Activated T-helper 17 cell treated with anti-CD3 and anti-CD28 coated beads, Interleukin-2, amount 50 U/mL, for 72 hours (primary cell): ENCODE measurements at regions not wholly inside any gene's neighbourhood (a gene's known extent, or its start where the extent isn't known, plus 50 kb on each side); places are given as distances from the start of the nearest gene placed in this dataset.

ENCODE experiments used
- ATAC-seq: fragments of 150-1000 bp; cut with Tn5 transposase; replicated peaks from 2 replicates; pipeline ENCODE4 v1.10.0; 2021; ENCODE audit warnings: mild to moderate bottlenecking, moderate library complexity
- H3K27ac Mint-ChIP-seq: one replicate; pipeline ENCODE4 v1.8.0; 2022; ENCODE audit warnings: mixed read lengths
- H3K27me3 Mint-ChIP-seq: one replicate; pipeline ENCODE4 v1.8.0; 2022; ENCODE audit warnings: mixed read lengths
- H3K36me3 Mint-ChIP-seq: one replicate; pipeline ENCODE4 v1.8.0; 2022; ENCODE audit warnings: low read depth, mild to moderate bottlenecking, mixed read lengths
- H3K4me1 Mint-ChIP-seq: one replicate; pipeline ENCODE4 v1.8.0; 2022; ENCODE audit warnings: mixed read lengths
- H3K4me3 Mint-ChIP-seq: one replicate; pipeline ENCODE4 v1.8.0; 2022; ENCODE audit warnings: mild to moderate bottlenecking, mixed read lengths
- H3K9me3 Mint-ChIP-seq: one replicate; pipeline ENCODE4 v1.8.0; 2022; ENCODE audit warnings: mixed read lengths

DNA sequence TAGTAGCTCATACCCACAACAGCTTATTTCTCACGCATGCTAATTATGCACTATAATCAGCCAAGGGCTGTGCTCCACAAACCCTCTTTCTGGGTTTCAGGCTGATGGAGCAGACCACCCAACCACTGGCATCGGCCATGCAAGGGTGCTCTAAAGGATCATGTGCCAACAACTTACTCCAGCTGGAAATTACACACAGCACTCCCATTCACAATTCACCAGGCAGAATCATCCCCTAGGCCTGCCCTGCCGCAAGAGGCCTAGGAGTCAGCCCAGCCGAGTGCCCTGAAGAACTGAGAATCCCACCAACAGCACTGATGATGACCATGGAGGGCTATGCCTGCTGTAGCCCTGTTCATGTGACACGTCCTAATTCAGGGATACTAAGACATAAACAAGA, 216.2 kb upstream of the CHRNA7 start:
- Mint-ChIP-seq H3K27me3 (peaks cover 4% of the 10 kb centered on the region), H3K36me3 (no peaks in the 10 kb centered on the region), H3K4me1 (no peaks in the 10 kb centered on the region), H3K27ac (no peak overlapping the region), H3K4me3 (no peak overlapping the region), H3K9me3 (no peaks in the 10 kb centered on the region)
- ATAC-seq: no peak

DNA sequence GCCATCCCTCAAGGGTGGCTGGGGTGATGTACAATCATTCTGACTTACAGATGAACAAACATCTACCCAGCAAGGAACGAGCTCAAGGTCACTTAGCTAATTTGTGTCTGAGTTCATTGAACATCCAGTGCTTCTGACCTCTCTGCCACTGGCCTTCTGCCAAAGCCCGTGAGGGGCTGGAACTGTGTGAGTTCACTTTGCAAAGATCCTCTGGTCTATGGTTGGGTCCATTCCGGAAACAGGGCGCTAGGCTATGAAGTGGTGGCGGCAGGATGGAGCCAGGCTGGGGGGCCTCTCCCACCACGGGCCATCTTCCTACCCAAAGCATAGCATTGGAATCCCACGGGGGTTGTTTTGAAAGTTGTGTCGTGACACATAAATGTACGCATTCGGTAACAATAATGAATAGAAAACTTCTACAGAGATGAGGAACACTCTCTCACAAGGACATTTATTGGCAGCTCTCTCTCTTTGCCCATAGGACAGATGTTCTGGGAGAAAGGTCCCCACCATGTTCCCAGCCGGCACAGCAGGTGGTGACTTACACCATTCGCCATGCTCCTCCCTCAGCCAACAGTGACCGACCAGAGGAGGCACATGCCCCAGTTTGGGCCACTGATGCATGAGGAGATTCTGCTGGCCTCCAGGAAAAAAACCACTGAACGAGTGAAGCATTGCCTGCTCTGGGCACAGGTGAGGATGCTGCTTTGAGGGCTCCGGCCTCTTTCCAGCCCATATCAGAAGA, 214.7 kb upstream of the CHRNA7 start:
- no peak for ATAC-seq
- Mint-ChIP-seq H3K4me3 (no peak overlapping the region), H3K27ac (no peak overlapping the region), H3K36me3 (no peaks in the 10 kb centered on the region), H3K27me3 (peaks cover 4% of the 10 kb centered on the region), H3K9me3 (no peaks in the 10 kb centered on the region), H3K4me1 (no peaks in the 10 kb centered on the region)

DNA sequence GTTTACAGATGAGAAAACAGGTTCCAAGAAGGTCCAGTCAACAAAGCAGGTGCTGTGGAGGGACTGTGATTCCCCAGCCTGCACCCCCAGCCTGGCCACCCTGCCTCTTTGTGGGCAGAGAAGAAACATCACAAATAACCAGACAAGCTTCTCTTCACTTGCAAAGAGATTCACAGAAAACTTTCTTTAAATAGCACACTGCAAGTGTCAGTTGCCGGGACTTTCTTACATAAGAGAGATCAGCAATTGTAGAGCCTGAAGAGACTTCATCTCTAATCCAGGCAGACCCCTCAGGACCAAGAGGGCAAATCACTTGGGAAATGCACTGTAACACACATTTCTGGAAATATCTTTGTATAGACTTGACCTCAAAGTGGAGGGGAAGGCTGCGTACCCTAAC, 207.9 kb upstream of the CHRNA7 start:
- H3K27ac Mint-ChIP-seq: no peak overlapping the region
- no peak for ATAC-seq
- no peaks in the 10 kb centered on the region for H3K36me3 Mint-ChIP-seq
- H3K4me1 Mint-ChIP-seq: no peaks in the 10 kb centered on the region
- peaks cover 15% of the 10 kb centered on the region for H3K27me3 Mint-ChIP-seq
- H3K4me3 Mint-ChIP-seq: no peak overlapping the region
- no peaks in the 10 kb centered on the region for H3K9me3 Mint-ChIP-seq

DNA sequence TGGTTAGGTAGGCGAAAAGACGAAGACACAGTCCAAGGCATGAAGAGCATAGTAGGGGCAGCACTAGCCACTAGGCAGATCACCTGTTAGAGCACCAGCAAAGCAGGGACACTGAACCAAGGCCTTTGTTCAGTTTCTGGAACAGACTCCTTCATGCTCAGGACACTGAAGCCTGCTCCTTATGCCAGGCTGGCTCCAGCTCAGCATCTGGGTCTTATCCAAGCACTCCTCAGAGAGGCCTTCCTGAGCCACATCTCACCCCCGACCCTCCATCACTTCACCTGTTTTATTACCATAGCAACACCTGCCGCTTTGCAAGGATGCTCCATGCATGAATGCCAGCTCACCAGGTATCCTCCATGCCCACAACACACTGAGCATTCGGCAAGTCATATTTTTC, 206.3 kb upstream of the CHRNA7 start:
- no peak for ATAC-seq
- Mint-ChIP-seq H3K27ac (no peak overlapping the region), H3K4me1 (no peaks in the 10 kb centered on the region), H3K4me3 (no peak overlapping the region), H3K27me3 (peaks cover 18% of the 10 kb centered on the region), H3K36me3 (no peaks in the 10 kb centered on the region), H3K9me3 (no peaks in the 10 kb centered on the region)

DNA sequence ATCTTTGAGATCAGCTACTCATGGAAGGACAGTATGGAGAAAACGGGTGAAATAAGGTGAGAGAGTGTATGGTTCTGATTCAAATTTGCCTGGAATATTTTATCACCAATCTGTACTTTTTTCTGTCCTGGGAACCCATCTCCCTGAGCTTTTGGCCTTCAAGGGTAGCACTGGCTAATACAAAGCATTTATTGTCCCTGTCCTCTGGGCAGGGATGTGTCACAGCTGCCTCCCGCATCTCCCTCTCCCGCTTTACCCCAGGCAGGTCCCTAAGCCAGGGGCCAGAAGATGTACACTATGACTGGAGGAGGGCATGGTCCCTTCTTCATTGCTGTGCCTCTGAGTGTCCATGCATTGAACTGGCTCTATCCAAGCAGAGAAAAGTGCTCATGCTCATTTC, 201.7 kb upstream of the CHRNA7 start:
- Mint-ChIP-seq H3K4me3 (no peak overlapping the region), H3K36me3 (no peaks in the 10 kb centered on the region), H3K4me1 (no peaks in the 10 kb centered on the region), H3K27ac (no peak overlapping the region), H3K27me3 (peaks cover 28% of the 10 kb centered on the region), H3K9me3 (no peaks in the 10 kb centered on the region)
- no peak for ATAC-seq

DNA sequence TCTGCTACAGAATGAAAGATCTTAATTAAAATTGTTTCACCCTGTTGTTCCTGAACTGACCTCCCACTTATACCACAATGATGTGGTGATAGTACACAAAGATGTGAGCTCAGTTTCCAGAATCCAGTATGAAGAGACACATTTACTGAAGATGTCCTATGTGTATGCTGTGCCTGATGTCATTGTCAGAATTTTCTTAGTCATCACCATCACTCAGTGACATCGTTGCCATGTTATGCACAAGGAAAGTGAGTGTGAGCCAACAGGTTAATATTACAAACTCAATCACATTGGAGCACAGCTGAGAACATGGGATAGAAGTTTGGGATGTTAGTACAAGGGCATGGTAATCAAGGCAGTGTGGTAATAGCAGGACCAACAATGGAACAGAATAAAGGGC, 199.7 kb upstream of the CHRNA7 start:
- H3K9me3 Mint-ChIP-seq: no peaks in the 10 kb centered on the region
- peaks cover 28% of the 10 kb centered on the region for H3K27me3 Mint-ChIP-seq
- H3K36me3 Mint-ChIP-seq: no peaks in the 10 kb centered on the region
- H3K4me3 Mint-ChIP-seq: no peak overlapping the region
- no peak for ATAC-seq
- no peak overlapping the region for H3K27ac Mint-ChIP-seq
- no peaks in the 10 kb centered on the region for H3K4me1 Mint-ChIP-seq

DNA sequence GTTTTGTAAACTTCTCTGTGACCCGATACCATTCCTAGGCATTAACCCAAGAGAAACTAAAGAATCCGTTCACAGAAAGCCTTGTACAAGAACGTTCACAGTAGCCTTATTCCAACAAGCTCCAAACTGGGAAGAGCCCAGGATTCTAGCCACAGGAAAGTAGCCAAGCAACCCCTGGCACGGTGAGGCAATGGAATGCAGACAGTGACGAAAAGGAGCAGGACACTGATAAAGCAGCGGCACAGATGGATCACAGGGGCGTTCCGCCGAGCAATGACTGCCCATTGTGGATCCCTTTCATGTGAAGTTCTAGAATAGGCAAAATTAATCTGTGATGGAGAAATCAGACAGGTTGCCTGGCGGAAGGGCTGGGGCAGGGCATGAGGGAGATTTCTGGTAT, 198.7 kb upstream of the CHRNA7 start:
- H3K36me3 Mint-ChIP-seq: no peaks in the 10 kb centered on the region
- H3K4me3 Mint-ChIP-seq: no peak overlapping the region
- no peak overlapping the region for H3K27ac Mint-ChIP-seq
- no peak for ATAC-seq
- H3K27me3 Mint-ChIP-seq: peaks cover 30% of the 10 kb centered on the region
- H3K4me1 Mint-ChIP-seq: no peaks in the 10 kb centered on the region
- no peaks in the 10 kb centered on the region for H3K9me3 Mint-ChIP-seq

DNA sequence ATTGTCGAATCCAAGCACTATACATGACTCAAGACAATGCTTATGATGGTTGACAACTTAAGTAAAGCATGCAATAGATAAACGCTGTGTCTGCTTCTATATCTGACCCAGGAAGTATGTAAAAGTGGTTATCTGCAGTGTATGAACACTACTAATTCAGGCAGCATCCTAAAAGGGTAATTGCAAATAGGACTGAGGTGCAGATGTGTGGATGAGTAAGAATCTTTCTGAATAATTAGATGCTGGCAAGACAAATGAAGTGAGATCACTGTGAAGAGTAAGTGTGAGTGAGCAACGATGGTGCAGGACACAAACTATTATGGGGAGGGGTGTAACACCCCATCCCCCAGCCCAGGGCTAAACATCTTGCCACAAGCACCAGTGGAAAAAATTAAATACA, 195.7 kb upstream of the CHRNA7 start:
- no peaks in the 10 kb centered on the region for H3K4me1 Mint-ChIP-seq
- no peaks in the 10 kb centered on the region for H3K9me3 Mint-ChIP-seq
- ATAC-seq: no peak
- no peak overlapping the region for H3K27ac Mint-ChIP-seq
- H3K27me3 Mint-ChIP-seq: peaks cover 19% of the 10 kb centered on the region
- H3K4me3 Mint-ChIP-seq: no peak overlapping the region
- H3K36me3 Mint-ChIP-seq: no peaks in the 10 kb centered on the region

DNA sequence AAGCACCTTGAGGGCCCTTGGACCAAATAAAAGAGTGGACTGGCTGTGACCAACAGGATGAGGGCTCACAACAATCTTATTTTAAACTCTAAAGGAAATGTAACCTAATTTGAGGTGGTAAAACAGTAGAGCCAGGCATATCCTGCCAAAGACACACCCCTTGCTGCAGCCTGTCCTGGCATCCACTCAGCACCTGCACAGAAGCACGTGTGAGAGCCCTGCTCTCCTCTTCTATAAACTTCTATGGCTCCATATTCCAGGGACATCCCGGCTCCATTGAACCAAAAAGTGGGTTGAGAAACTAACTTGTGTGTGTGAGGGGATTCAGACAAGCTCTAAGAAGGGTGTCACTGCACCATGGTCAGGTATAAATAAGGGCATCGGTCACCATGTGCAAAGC, 190.9 kb upstream of the CHRNA7 start:
- Mint-ChIP-seq H3K27me3 (peaks cover 8% of the 10 kb centered on the region), H3K27ac (no peak overlapping the region), H3K36me3 (no peaks in the 10 kb centered on the region), H3K9me3 (no peaks in the 10 kb centered on the region), H3K4me3 (no peak overlapping the region), H3K4me1 (no peaks in the 10 kb centered on the region)
- ATAC-seq: no peak

DNA sequence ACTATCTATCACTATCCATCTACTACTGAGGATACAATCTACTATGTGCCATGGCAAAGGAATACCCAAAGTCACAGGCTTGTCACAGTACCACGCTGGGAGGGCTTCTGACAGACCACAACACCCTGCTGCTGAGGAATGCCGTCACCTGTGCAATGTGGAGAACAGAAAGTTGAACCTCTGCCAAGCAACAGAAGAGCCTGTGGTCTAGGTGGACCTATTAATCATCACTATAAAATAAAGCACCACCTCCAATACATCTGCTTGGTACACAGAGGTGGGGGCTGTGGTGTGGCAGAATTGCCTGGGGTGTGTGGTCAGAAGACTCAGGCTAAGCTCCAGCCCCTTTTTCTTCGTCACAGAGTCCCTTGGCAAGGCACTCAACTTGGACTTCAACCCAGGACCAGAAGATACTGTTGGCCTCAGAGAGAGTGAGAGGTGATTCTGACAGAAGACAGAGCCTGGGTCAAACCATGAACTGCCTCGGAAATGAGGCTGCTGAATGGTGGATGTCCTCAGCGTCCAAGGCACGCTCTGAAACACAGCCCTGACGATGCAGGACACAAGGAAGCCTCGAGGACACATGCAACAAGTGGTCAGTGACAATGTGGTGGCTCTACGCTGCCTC, 189.4 kb upstream of the CHRNA7 start:
- Mint-ChIP-seq H3K4me3 (no peak overlapping the region), H3K36me3 (no peaks in the 10 kb centered on the region), H3K27me3 (peaks cover 6% of the 10 kb centered on the region), H3K9me3 (no peaks in the 10 kb centered on the region), H3K27ac (no peak overlapping the region), H3K4me1 (no peaks in the 10 kb centered on the region)
- no peak for ATAC-seq

DNA sequence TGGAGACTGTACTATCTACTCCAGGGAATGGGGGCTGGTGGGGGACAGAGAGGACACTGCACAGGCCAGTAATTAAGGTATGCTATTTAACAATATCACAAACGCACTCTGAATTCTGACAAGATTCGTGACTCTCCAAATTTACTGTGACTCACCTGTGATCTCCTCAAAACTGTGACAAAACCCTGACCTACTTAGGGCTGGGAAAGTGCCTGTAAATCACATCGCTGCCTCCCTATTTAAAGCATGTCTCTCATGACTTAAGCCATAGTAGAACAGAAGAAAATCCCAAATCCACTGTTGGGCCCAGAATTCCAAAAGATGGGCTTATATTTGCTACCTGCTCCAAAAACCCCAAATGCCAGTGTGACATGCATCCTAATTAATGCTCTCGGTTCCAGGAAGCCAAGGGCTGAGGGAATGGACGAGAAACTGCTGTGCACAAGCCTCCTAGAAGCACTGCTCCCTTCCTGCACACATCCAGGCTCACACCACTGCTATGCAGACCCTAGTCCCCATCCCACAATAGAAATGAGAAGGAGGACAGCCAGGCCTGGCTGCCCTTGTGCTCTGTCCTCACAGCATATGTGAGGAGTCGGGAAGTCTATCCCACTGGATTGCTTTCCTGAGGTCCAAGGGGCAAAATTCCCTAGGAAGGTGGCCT, 187.7 kb upstream of the CHRNA7 start:
- Mint-ChIP-seq H3K4me1 (no peaks in the 10 kb centered on the region), H3K27me3 (peaks cover 13% of the 10 kb centered on the region), H3K36me3 (no peaks in the 10 kb centered on the region), H3K4me3 (no peak overlapping the region), H3K9me3 (no peaks in the 10 kb centered on the region), H3K27ac (no peak overlapping the region)
- ATAC-seq: no peak

DNA sequence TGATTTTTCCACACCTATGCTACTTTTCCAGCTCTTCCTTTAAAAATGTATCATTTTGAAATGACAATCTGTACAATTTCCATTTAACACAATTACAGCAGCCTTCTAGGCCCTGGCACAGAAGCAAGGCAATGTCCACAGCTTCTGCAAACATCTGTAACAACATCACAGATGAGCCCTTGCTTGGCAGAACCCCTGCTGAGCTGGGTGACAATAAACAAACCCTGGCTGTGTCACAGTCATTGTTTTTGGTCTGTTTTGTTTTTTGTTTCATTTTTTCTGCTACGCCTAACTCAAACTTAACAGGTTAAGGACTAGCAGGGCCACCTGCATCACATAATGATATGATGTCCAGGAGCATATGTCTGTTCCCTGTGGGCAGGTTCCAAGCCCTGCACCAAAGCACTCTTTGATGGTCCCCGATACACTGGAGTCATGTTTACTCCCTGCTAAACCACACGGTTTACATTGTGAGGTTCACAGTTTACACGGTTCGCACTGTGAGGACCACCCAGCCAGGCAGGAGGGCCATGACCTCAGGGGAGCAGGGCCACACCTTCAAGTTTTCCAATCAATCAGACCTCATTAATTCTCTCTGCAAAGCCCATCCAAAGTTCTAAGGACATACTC, 186.8 kb upstream of the CHRNA7 start:
- Mint-ChIP-seq H3K27ac (no peak overlapping the region), H3K4me1 (no peaks in the 10 kb centered on the region), H3K27me3 (peaks cover 13% of the 10 kb centered on the region), H3K4me3 (no peak overlapping the region), H3K36me3 (no peaks in the 10 kb centered on the region), H3K9me3 (no peaks in the 10 kb centered on the region)
- no peak for ATAC-seq

DNA sequence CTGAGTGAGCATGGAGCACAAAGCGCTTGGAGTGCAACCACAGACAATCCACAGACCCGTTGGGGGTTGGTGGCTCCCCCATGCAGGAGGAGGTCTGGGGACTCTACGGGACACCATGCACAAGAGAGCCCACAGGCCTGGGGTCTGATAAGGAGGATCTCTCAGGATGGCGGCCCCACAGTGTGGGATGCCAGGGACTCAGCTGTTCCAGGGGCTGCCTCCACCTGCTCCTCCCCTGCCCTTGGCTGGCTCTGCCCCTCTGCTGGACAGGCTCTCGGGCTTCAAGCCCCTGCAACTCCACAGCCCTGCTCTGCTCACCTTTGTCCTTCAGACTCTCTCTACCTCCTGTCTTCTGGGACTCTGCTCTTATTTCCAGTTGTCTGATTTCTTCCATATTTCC, 184.5 kb upstream of the CHRNA7 start:
- H3K27me3 Mint-ChIP-seq: peaks cover 13% of the 10 kb centered on the region
- no peak overlapping the region for H3K27ac Mint-ChIP-seq
- H3K9me3 Mint-ChIP-seq: no peaks in the 10 kb centered on the region
- no peaks in the 10 kb centered on the region for H3K36me3 Mint-ChIP-seq
- no peaks in the 10 kb centered on the region for H3K4me1 Mint-ChIP-seq
- ATAC-seq: no peak
- H3K4me3 Mint-ChIP-seq: no peak overlapping the region

DNA sequence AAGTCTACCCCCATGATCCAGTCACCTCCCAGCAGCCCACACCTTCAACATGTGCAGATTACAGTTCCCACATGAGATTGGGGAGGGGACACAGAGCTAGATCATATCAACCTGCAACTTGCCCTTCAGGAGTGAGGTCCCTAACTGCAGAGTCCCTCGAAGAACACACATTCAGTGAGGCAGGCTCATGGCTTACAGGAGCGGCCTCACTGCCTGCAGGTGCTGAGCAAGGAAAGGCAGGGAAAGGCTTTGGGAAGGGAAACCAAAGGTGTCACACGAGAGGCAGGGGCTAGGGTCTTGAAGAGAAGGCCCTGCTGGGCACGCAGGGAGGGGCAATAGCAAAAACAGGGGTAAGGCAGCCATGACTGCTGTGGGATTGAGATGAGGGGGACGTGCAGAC, 182.4 kb upstream of the CHRNA7 start:
- no peak overlapping the region for H3K4me3 Mint-ChIP-seq
- no peaks in the 10 kb centered on the region for H3K36me3 Mint-ChIP-seq
- no peaks in the 10 kb centered on the region for H3K4me1 Mint-ChIP-seq
- peaks cover 5% of the 10 kb centered on the region for H3K9me3 Mint-ChIP-seq
- no peak overlapping the region for H3K27ac Mint-ChIP-seq
- ATAC-seq: no peak
- peaks cover 18% of the 10 kb centered on the region for H3K27me3 Mint-ChIP-seq

DNA sequence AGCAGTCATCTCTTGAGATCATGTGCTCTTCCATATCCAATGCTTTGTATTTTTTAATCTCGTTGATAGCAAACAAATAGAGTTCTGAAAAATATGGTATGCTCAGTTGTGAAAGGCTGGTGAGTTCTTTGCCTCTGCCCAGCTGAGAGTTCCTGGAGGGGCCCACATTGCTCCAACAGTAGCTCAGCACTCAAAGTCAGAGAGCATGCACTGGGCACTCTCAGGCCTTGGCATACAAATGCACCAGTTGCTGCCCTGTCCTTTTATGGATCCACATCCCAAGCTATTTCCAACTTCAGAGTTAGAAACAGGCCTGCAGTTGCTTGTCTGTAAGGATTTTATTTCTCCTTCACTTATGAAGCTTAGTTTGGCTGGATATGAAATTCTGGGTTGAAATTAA, 181.7 kb upstream of the CHRNA7 start:
- Mint-ChIP-seq H3K36me3 (no peaks in the 10 kb centered on the region), H3K4me3 (no peak overlapping the region), H3K4me1 (no peaks in the 10 kb centered on the region), H3K27ac (no peak overlapping the region), H3K9me3 (peaks cover 5% of the 10 kb centered on the region), H3K27me3 (peaks cover 23% of the 10 kb centered on the region)
- no peak for ATAC-seq
